WTC11 (cell line): ENCODE measurements at regions not wholly inside any gene's neighbourhood (a gene's known extent, or its start where the extent isn't known, plus 50 kb on each side); places are given as distances from the start of the nearest gene placed in this dataset.

Experiments
- ATAC-seq: fragments of 200-7000 bp; cut with Tn5 transposase; 2 replicates; pipeline ENCODE4 v1.10.0; 2021; ENCODE audit warnings: mild to moderate bottlenecking, moderate library complexity
- CTCF ChIA-PET: fragments of 300-600 bp; sonication (Branson Sonifier 250); formaldehyde crosslinking; loops from one replicate; lab custom pipeline; 2021; ENCODE audit warnings: antibody characterized with exemption; lab: Charles Lee
- POLR2A ChIA-PET: fragments of 350-600 bp; sonication (Branson Sonifier 250); formaldehyde crosslinking; loops from one replicate; lab custom pipeline; 2021; ENCODE audit warnings: antibody characterized with exemption; lab: Charles Lee
- DNase-seq: peaks from one replicate; pipeline ENCODE4 v3.0.0; 2021; ENCODE audit warnings: low spot score
- H3K27ac Mint-ChIP-seq: 2 replicates; pipeline ENCODE4 v1.8.0; 2021; ENCODE audit warnings: mixed read lengths
- H3K27me3 Mint-ChIP-seq: 2 replicates; pipeline ENCODE4 v1.8.0; 2021; ENCODE audit warnings: low read depth, mild to moderate bottlenecking, moderate library complexity, mixed read lengths
- H3K36me3 Mint-ChIP-seq: 2 replicates; pipeline ENCODE4 v1.8.0; 2021; ENCODE audit warnings: mixed read lengths
- H3K4me1 Mint-ChIP-seq: 2 replicates; pipeline ENCODE4 v1.8.0; 2022; ENCODE audit warnings: mixed read lengths
- H3K4me3 Mint-ChIP-seq: 2 replicates; pipeline ENCODE4 v1.8.0; 2021; ENCODE audit warnings: mild to moderate bottlenecking, moderate library complexity, mixed read lengths
- H3K9me3 Mint-ChIP-seq: 2 replicates; pipeline ENCODE4 v1.8.0; 2021; ENCODE audit warnings: mixed read lengths
- CDX4 ChIP-seq: fragments of 250-450 bp; sonication (Bioruptor Pico); IDR thresholded peaks from 2 replicates; pipeline ENCODE4 v1.9.0; 2021; ENCODE audit warnings: moderate library complexity, mild to moderate bottlenecking, inconsistent platforms, borderline replicate concordance
- CTCF ChIP-seq: fragments of 200-600 bp; IDR thresholded peaks from 2 replicates; pipeline ENCODE4 v1.8.0; 2022; ENCODE audit warnings: antibody characterized with exemption
- ETV6 ChIP-seq: sonication (generic); formaldehyde crosslinking; IDR thresholded peaks from 2 replicates; pipeline ENCODE4 v1.8.1; 2022; ENCODE audit warnings: mild to moderate bottlenecking, missing genetic modification reagents
- FOXP1 ChIP-seq: sonication (generic); formaldehyde crosslinking; IDR thresholded peaks from 2 replicates; pipeline ENCODE4 v1.8.0; 2022; ENCODE audit warnings: missing genetic modification reagents, mild to moderate bottlenecking, moderate library complexity, borderline replicate concordance
- HMGA2 ChIP-seq: fragments of 250-450 bp; sonication (Bioruptor Pico); IDR thresholded peaks from 2 replicates; pipeline ENCODE4 v1.4.0; 2021; ENCODE audit warnings: mild to moderate bottlenecking, moderate library complexity
- NR1H2 ChIP-seq: sonication (generic); formaldehyde crosslinking; IDR thresholded peaks from 2 replicates; pipeline ENCODE4 v1.9.0; 2021; ENCODE audit warnings: mild to moderate bottlenecking, moderate library complexity, missing genetic modification reagents
- OVOL2 ChIP-seq: fragments of 250-450 bp; sonication (Bioruptor Pico); IDR thresholded peaks from 2 replicates; pipeline ENCODE4 v1.9.0; 2021; ENCODE audit warnings: mild to moderate bottlenecking, borderline replicate concordance
- PRRX2 ChIP-seq: fragments of 250-450 bp; sonication (Bioruptor Pico); IDR thresholded peaks from 2 replicates; pipeline ENCODE4 v1.8.0; 2021; ENCODE audit warnings: mild to moderate bottlenecking
- SMAD4 ChIP-seq: sonication (generic); formaldehyde crosslinking; IDR thresholded peaks from 2 replicates; pipeline ENCODE4 v1.8.0; 2022; ENCODE audit warnings: mild to moderate bottlenecking, missing genetic modification reagents
- SOX15 ChIP-seq: fragments of 250-450 bp; sonication (Bioruptor Pico); IDR thresholded peaks from 2 replicates; pipeline ENCODE4 v1.9.0; 2021; ENCODE audit warnings: mild to moderate bottlenecking
- ZMAT4 ChIP-seq: fragments of 250-450 bp; sonication (Bioruptor Pico); IDR thresholded peaks from 2 replicates; pipeline ENCODE4 v1.9.0; 2021; ENCODE audit warnings: mild to moderate bottlenecking
- ZNF281 ChIP-seq: sonication (generic); formaldehyde crosslinking; IDR thresholded peaks from 2 replicates; pipeline ENCODE4 v1.8.0; 2023; ENCODE audit warnings: mild to moderate bottlenecking, missing genetic modification reagents
- ZNF532 ChIP-seq: fragments of 250-450 bp; sonication (Bioruptor Pico); IDR thresholded peaks from 2 replicates; pipeline ENCODE4 v1.9.0; 2021; ENCODE audit warnings: mild to moderate bottlenecking, borderline replicate concordance
- TF ChIP-seq, protein P1 (sequence below): sonication (generic); formaldehyde crosslinking; IDR thresholded peaks from 2 replicates; pipeline ENCODE4 v1.8.1; 2022; ENCODE audit warnings: low read depth, mild to moderate bottlenecking, moderate library complexity, missing genetic modification reagents, borderline replicate concordance
- TF ChIP-seq, protein P2 (sequence below): sonication (generic); formaldehyde crosslinking; IDR thresholded peaks from 2 replicates; pipeline ENCODE4 v1.8.0; 2023; ENCODE audit warnings: missing genetic modification reagents
- TF ChIP-seq, protein P3 (sequence below): sonication (generic); formaldehyde crosslinking; IDR thresholded peaks from 2 replicates; pipeline ENCODE4 v1.8.0; 2022; ENCODE audit warnings: mild to moderate bottlenecking, missing genetic modification reagents

- peak; percentile 95 for ATAC-seq
- ChIA-PET POLR2A (no interaction called here), CTCF (interaction anchor here (0.7 to 1.5 kb wide), 8 partner anchors 8 to 202 kb away, joined by 3 to 5 read pairs (median 3); no protein-coding TSS in a partner anchor)
- TF ChIP-seq CTCF (peak; percentile 78), OVOL2 (CRISPR knock-in tag) (no peak)
- peak; percentile 36 for DNase-seq
- Mint-ChIP-seq H3K4me1 (peaks cover 7% of the 10 kb centered on the region), H3K36me3 (no peaks in the 10 kb centered on the region), H3K9me3 (no peaks in the 10 kb centered on the region), H3K27ac (no peak overlapping the region), H3K27me3 (no peaks in the 10 kb centered on the region), H3K4me3 (no peak overlapping the region)
These were observed 306.1 kb downstream of the KCNC2 start for GRCh38 chr12:74903522-74903921.

DNA sequence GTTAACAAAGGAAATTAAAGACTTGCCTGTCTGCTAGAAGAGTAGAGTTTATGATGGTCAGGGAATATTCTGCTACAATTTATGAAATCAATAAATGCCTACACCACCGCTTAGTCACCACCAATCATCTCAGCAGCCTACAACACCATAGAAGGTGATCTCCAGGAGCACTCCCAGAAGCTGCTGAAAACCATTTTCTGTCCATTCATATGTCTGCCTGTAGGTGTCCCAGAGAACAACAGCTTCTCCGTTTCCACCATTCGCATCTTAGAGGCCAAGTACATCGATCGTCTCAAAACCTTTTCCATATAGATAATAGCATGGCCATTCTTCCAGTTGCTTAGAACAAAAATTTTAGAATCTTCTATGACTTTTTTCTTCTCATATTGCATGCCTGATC lies 303.4 kb downstream of the KCNC2 start:
- POLR2A ChIA-PET: no interaction called here
- DNase-seq (no peak), ATAC-seq (peak; percentile 82)

DNA sequence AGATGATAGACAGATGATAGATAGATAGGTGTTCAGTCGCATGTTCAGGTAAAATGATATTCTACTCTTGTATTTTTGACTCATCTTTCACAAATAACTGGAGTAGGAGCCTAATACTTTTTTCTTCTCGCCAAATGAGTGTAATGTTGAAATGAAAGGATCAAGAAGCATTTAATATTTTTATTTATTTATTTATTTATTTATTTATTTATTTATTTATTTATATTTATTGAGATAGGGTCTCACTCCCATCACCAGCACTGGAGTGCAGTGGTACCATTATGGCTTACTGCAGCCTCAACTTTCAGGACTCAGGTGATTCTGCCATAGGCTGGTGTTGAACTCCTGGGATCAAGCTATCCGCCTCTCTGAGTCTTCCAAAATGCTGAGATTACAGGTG lies 298.8 kb downstream of the KCNC2 start:
- ATAC-seq (no peak), DNase-seq (no peak)
- ChIA-PET POLR2A (no interaction called here), CTCF (no interaction called here)
- H3K36me3 Mint-ChIP-seq: no peaks in the 10 kb centered on the region
- H3K4me1 Mint-ChIP-seq: no peaks in the 10 kb centered on the region
- H3K27ac Mint-ChIP-seq: no peak overlapping the region
- H3K4me3 Mint-ChIP-seq: no peak overlapping the region
- no peaks in the 10 kb centered on the region for H3K9me3 Mint-ChIP-seq
- H3K27me3 Mint-ChIP-seq: no peaks in the 10 kb centered on the region
- TF ChIP-seq CDX4 (CRISPR knock-in tag) (no peak), SMAD4 (no peak), ETV6 (CRISPR knock-in tag) (no peak), SOX15 (no peak), PRRX2 (CRISPR knock-in tag) (no peak), HMGA2 (no peak), CTCF (no peak), NR1H2 (no peak), ZNF532 (CRISPR knock-in tag) (no peak), ZNF281 (no peak), ZMAT4 (no peak)
- TF ChIP-seq, protein P1, sequence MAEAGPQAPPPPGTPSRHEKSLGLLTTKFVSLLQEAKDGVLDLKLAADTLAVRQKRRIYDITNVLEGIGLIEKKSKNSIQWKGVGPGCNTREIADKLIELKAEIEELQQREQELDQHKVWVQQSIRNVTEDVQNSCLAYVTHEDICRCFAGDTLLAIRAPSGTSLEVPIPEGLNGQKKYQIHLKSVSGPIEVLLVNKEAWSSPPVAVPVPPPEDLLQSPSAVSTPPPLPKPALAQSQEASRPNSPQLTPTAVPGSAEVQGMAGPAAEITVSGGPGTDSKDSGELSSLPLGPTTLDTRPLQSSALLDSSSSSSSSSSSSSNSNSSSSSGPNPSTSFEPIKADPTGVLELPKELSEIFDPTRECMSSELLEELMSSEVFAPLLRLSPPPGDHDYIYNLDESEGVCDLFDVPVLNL: no peak
- TF ChIP-seq, protein P2, sequence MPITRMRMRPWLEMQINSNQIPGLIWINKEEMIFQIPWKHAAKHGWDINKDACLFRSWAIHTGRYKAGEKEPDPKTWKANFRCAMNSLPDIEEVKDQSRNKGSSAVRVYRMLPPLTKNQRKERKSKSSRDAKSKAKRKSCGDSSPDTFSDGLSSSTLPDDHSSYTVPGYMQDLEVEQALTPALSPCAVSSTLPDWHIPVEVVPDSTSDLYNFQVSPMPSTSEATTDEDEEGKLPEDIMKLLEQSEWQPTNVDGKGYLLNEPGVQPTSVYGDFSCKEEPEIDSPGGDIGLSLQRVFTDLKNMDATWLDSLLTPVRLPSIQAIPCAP (CRISPR knock-in tag): no peak
- TF ChIP-seq, protein P3, sequence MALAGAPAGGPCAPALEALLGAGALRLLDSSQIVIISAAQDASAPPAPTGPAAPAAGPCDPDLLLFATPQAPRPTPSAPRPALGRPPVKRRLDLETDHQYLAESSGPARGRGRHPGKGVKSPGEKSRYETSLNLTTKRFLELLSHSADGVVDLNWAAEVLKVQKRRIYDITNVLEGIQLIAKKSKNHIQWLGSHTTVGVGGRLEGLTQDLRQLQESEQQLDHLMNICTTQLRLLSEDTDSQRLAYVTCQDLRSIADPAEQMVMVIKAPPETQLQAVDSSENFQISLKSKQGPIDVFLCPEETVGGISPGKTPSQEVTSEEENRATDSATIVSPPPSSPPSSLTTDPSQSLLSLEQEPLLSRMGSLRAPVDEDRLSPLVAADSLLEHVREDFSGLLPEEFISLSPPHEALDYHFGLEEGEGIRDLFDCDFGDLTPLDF (CRISPR knock-in tag): no peak

More for the DNA sequence above, 303.4 kb downstream of the KCNC2 start:
- H3K27me3 Mint-ChIP-seq: no peaks in the 10 kb centered on the region
- CTCF ChIA-PET: interaction anchor here (0.8 to 1.5 kb wide), 6 partner anchors 9 to 137 kb away, joined by 3 to 4 read pairs (median 3); no protein-coding TSS in a partner anchor
- no peak overlapping the region for H3K4me3 Mint-ChIP-seq
- H3K9me3 Mint-ChIP-seq: no peaks in the 10 kb centered on the region
- peaks cover 7% of the 10 kb centered on the region for H3K4me1 Mint-ChIP-seq
- no peaks in the 10 kb centered on the region for H3K36me3 Mint-ChIP-seq
- H3K27ac Mint-ChIP-seq: no peak overlapping the region
- no peak for TF ChIP-seq FOXP1 (CRISPR knock-in tag)
- TF ChIP-seq, all 79 proteins: peak for 0
